Effector memory CD8-positive, alpha-beta T cell (primary cell): ENCODE measurements at regions not wholly inside any gene's neighbourhood (a gene's known extent, or its start where the extent isn't known, plus 50 kb on each side); places are given as distances from the start of the nearest gene placed in this dataset.
"Not testable (repeated sequence)": the region's sequence is repeated elsewhere in the genome, so short reads cannot be mapped to it uniquely, and the experiment has no call there.

ENCODE experiments used
- ATAC-seq: fragments of 150-1000 bp; cut with Tn5 transposase; replicated peaks from 2 replicates; pipeline ENCODE4 v1.10.0; 2021; ENCODE audit warnings: mild to moderate bottlenecking, moderate library complexity
- DNase-seq, 3 experiments: peaks; one replicate each; pipeline ENCODE4 v3.0.0; 2021
- H3K27ac Mint-ChIP-seq, 2 donors: one replicate each; pipeline ENCODE4 v1.8.0; 2022; ENCODE audit warnings: mild to moderate bottlenecking in 2 of 2, mixed read lengths in 2 of 2, moderate library complexity in 2 of 2
- H3K27me3 Mint-ChIP-seq, 2 donors: one replicate each; pipeline ENCODE4 v1.8.0; 2022; ENCODE audit warnings: mixed read lengths in 2 of 2
- H3K36me3 Mint-ChIP-seq: one replicate; pipeline ENCODE4 v1.8.0; 2022; ENCODE audit warnings: mild to moderate bottlenecking, moderate library complexity, mixed read lengths; ENCODE audit not compliant: insufficient read depth
- H3K4me1 Mint-ChIP-seq, 2 donors: one replicate each; pipeline ENCODE4 v1.8.0; 2022; ENCODE audit warnings: low read depth in 2 of 2, mixed read lengths in 2 of 2
- H3K4me3 Mint-ChIP-seq, 2 donors: one replicate each; pipeline ENCODE4 v1.8.0; 2022; ENCODE audit warnings: mild to moderate bottlenecking in 2 of 2, mixed read lengths in 2 of 2, moderate library complexity in 2 of 2
- H3K9me3 Mint-ChIP-seq, 2 donors: one replicate each; pipeline ENCODE4 v1.8.0; 2022; ENCODE audit warnings: mixed read lengths in 2 of 2

DNA sequence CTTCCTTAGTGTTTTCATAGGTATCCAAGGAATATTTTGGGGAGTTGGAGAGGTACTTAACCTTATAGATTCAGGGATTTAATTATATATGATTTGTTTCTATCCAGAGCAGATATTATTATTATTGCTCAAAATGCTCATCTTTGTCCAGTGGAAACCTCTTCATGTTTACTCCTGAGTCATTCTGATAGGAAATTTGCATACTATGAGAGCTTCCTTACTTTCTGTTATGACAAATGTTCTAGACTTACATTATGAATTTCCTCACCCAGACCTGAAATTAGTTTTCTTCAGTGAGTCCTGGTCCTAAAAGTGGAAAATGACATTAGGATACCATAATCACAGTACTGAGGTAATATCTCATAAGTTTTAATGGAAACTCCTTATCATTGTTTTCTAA is 57.5 kb upstream of the PLPPR5 start:
- Mint-ChIP-seq H3K27ac (no peak overlapping the region), H3K4me1 (no peaks in the 10 kb centered on the region)

GRCh38 chr1:99069146-99069545 is 64.5 kb upstream of the PLPPR5 start:
- no peaks in the 10 kb centered on the region for H3K9me3 Mint-ChIP-seq
- no peaks in the 10 kb centered on the region for H3K36me3 Mint-ChIP-seq
- no peak for DNase-seq
- H3K4me3 Mint-ChIP-seq: no peak overlapping the region
- H3K27ac Mint-ChIP-seq: no peak overlapping the region
- no peak for ATAC-seq
- no peaks in the 10 kb centered on the region for H3K4me1 Mint-ChIP-seq
- H3K27me3 Mint-ChIP-seq: peaks cover 1 to 8% of the 10 kb centered on the region in 2 donors

More for the DNA sequence above, 57.5 kb upstream of the PLPPR5 start:
- ATAC-seq (no peak), DNase-seq (no peak)
- no peaks in the 10 kb centered on the region for H3K9me3 Mint-ChIP-seq
- peaks cover 5 to 15% of the 10 kb centered on the region in 2 donors for H3K27me3 Mint-ChIP-seq
- no peak overlapping the region for H3K4me3 Mint-ChIP-seq
- no peaks in the 10 kb centered on the region for H3K36me3 Mint-ChIP-seq

- H3K4me3 Mint-ChIP-seq, DNase-seq, H3K36me3 Mint-ChIP-seq, H3K9me3 Mint-ChIP-seq, ATAC-seq, H3K27ac Mint-ChIP-seq, H3K4me1 Mint-ChIP-seq: not testable (repeated sequence)
- peaks cover 0 to 13% of the 10 kb centered on the region in 2 donors for H3K27me3 Mint-ChIP-seq
These were observed 73.9 kb upstream of the PLPPR5 start for GRCh38 chr1:99078529-99078928.

DNA sequence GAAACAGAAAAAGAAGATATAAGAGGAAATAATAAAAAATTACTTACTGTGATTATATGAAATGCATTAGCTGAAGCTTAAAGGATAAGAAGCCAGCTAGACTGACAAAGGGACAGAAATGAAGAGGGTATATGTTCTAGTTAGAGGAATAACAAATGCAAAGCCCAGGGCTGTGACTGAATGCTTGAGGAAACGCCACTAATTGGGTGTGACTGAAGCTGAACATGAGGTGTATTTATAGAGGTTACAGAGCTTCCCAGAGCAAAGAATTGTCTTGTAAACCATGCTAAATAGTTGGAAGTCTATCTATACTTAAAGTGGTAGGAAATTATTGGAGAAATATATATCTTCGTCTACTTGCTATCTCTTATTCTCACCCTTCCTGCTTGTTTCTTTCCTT is 77.7 kb upstream of the PLPPR5 start:
- Mint-ChIP-seq H3K27me3 (no peaks in the 10 kb centered on the region), H3K4me3 (no peak overlapping the region), H3K9me3 (no peaks in the 10 kb centered on the region), H3K4me1 (no peaks in the 10 kb centered on the region), H3K36me3 (no peaks in the 10 kb centered on the region), H3K27ac (no peak overlapping the region)
- DNase-seq: no peak
- no peak for ATAC-seq

DNA sequence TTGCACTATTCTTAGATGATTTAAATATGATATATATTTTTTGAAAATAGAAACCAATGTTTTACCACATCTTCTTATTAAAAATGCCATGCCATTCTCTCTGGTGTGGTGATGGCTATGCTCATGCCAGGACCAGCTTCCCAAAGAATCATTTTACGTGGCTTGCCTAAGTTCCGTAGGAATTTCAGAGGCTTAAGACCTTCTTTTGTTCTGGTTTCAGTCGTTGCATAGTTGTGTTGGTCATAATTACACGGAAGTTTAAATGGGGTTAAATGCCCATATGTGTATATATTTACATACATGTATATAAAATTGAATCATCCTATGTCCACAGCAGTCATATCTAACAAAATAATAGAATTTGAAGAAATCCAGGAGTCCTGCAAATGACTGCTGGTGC is 78.7 kb upstream of the PLPPR5 start:
- Mint-ChIP-seq H3K4me3 (no peak overlapping the region), H3K27ac (no peak overlapping the region), H3K27me3 (no peaks in the 10 kb centered on the region), H3K9me3 (no peaks in the 10 kb centered on the region), H3K36me3 (no peaks in the 10 kb centered on the region), H3K4me1 (no peaks in the 10 kb centered on the region)
- DNase-seq (no peak), ATAC-seq (no peak)

GRCh38 chr1:99084562-99084961 is 79.9 kb upstream of the PLPPR5 start:
- Mint-ChIP-seq H3K9me3 (no peaks in the 10 kb centered on the region), H3K4me3 (no peak overlapping the region), H3K27me3 (no peaks in the 10 kb centered on the region), H3K4me1 (no peaks in the 10 kb centered on the region), H3K36me3 (no peaks in the 10 kb centered on the region), H3K27ac (no peak overlapping the region)
- DNase-seq (no peak), ATAC-seq (no peak)

- no peaks in the 10 kb centered on the region for H3K27me3 Mint-ChIP-seq
- H3K4me3 Mint-ChIP-seq: no peak overlapping the region
These were observed 81.4 kb upstream of the PLPPR5 start for GRCh38 chr1:99086057-99086456.

GRCh38 chr1:99098589-99098988 is 93.9 kb upstream of the PLPPR5 start:
- H3K9me3 Mint-ChIP-seq: peaks cover 2 to 6% of the 10 kb centered on the region in 2 donors
- no peak for ATAC-seq
- H3K27me3 Mint-ChIP-seq: peaks cover 5 to 16% of the 10 kb centered on the region in 2 donors
- no peak overlapping the region for H3K27ac Mint-ChIP-seq
- DNase-seq: no peak
- no peaks in the 10 kb centered on the region for H3K36me3 Mint-ChIP-seq
- H3K4me1 Mint-ChIP-seq: no peaks in the 10 kb centered on the region
- no peak overlapping the region for H3K4me3 Mint-ChIP-seq

More at GRCh38 chr1:99086057-99086456, 81.4 kb upstream of the PLPPR5 start:
- no peaks in the 10 kb centered on the region for H3K9me3 Mint-ChIP-seq
- no peaks in the 10 kb centered on the region for H3K36me3 Mint-ChIP-seq
- no peaks in the 10 kb centered on the region for H3K4me1 Mint-ChIP-seq
- no peak overlapping the region for H3K27ac Mint-ChIP-seq
- no peak for DNase-seq
- ATAC-seq: no peak

DNA sequence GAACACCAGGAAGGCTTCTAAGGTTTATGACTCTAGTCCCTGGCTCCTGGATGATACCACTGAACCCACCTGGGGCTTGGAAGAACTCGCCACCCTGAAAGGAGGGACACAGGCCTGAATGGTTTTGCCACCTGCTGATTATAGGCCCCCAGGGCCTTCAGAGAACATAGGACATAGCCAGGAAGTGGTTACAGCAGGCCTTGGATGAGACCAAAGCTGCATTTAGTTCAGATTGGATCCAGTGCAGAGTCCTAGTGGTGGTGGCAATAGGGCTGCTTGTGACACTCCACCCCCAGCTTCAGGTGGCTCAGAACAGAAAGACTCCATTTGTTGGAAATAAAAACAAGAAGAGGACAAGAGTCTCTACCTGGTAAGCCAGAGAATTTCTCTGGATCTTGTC is 101.6 kb upstream of the PLPPR5 start:
- H3K4me3 Mint-ChIP-seq: no peak overlapping the region
- H3K4me1 Mint-ChIP-seq: no peaks in the 10 kb centered on the region
- H3K27ac Mint-ChIP-seq: peak overlapping the region in 1 of 2 donors; percentile 21

DNA sequence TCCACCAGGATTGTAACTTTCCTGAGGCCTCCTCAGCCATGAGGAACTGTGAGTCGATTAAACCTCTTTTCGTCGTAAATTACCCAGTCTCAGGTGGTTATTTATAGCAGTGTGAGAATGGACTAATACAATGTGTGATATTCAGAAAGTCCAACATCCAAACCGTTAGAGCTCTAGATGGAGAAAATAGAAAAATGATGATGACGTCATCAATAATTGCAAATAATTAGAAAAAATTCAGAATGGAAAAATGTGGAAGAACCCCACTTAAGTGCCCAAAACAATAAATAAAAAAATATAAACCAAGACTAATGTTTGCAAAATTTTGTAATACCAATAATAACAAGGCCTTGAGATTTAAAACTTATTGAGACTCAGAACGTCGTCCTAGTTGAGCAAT is 103.0 kb upstream of the PLPPR5 start:
- ATAC-seq (no peak), DNase-seq (no peak)
- H3K36me3 Mint-ChIP-seq: no peaks in the 10 kb centered on the region
- no peaks in the 10 kb centered on the region for H3K4me1 Mint-ChIP-seq
- no peaks in the 10 kb centered on the region for H3K27me3 Mint-ChIP-seq
- no peak overlapping the region for H3K27ac Mint-ChIP-seq
- H3K9me3 Mint-ChIP-seq: no peaks in the 10 kb centered on the region
- H3K4me3 Mint-ChIP-seq: no peak overlapping the region

More for the DNA sequence above, 101.6 kb upstream of the PLPPR5 start:
- Mint-ChIP-seq H3K9me3 (no peaks in the 10 kb centered on the region), H3K27me3 (no peaks in the 10 kb centered on the region), H3K36me3 (no peaks in the 10 kb centered on the region)
- DNase-seq (no peak), ATAC-seq (no peak)

GRCh38 chr1:99110140-99111041 is 105.7 kb upstream of the PLPPR5 start:
- Mint-ChIP-seq H3K36me3 (no peaks in the 10 kb centered on the region), H3K9me3 (no peaks in the 10 kb centered on the region), H3K4me1 (no peaks in the 10 kb centered on the region), H3K27ac (no peak overlapping the region), H3K4me3 (no peak overlapping the region), H3K27me3 (peaks cover 6 to 9% of the 10 kb centered on the region in 2 donors)
- DNase-seq: no peak
- ATAC-seq: no peak

DNA sequence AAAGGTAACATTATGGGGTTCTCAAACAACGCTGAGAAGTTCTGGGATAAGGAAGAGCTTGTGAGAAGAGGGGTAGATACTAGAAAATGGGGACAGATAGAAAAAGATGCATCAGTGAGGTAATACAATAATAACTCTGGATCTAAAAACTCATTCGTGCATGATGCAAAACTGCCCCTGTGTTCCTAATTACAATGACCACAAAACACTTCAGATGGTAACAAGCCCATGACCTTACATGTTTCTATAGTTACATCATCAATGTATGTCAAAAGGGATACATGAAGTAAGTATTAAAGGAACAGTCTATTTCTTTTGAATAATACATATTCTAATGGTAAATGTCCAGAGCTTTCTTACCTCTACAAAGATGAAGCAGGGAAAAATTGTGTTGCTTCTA is 110.6 kb upstream of the PLPPR5 start:
- Mint-ChIP-seq H3K27ac (no peak overlapping the region), H3K27me3 (peaks cover 6 to 9% of the 10 kb centered on the region in 2 donors), H3K9me3 (no peaks in the 10 kb centered on the region), H3K4me3 (no peak overlapping the region), H3K4me1 (no peaks in the 10 kb centered on the region), H3K36me3 (no peaks in the 10 kb centered on the region)
- no peak for DNase-seq
- no peak for ATAC-seq

GRCh38 chr1:99119188-99119587 is 114.5 kb upstream of the PLPPR5 start:
- Mint-ChIP-seq H3K9me3 (no peaks in the 10 kb centered on the region), H3K4me3 (no peak overlapping the region), H3K4me1 (no peaks in the 10 kb centered on the region), H3K36me3 (no peaks in the 10 kb centered on the region), H3K27ac (no peak overlapping the region), H3K27me3 (peaks cover 6 to 9% of the 10 kb centered on the region in 2 donors)
- DNase-seq (no peak), ATAC-seq (no peak)

DNA sequence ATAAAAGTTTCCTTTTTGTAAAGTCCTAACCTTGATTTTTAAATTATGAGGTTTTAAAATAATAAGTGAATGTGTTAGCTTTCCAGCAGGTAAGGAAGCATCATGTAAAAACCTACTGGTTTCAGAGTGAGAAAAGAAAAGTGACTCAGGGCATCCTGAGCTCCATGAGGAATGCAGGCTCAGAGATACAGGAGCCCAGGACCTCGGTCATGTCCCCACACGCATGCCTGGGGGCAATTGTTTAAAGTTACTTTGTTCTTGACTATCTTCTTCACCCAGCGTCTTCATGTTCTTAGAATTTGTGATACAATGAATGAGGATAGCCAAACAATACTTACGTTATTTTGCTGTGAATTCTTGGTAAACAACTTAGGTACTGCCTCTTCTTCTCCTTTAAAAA is 117.4 kb upstream of the PLPPR5 start:
- ATAC-seq (no peak), DNase-seq (no peak)
- Mint-ChIP-seq H3K27ac (no peak overlapping the region), H3K36me3 (no peaks in the 10 kb centered on the region), H3K27me3 (no peaks in the 10 kb centered on the region), H3K4me3 (no peak overlapping the region), H3K9me3 (no peaks in the 10 kb centered on the region), H3K4me1 (no peaks in the 10 kb centered on the region)
